Sigmoid colon (tissue), 6 donors: ENCODE measurements at regions not wholly inside any gene's neighbourhood (a gene's known extent, or its start where the extent isn't known, plus 50 kb on each side); places are given as distances from the start of the nearest gene placed in this dataset.

Experiments
- DNase-seq: peaks from one replicate; pipeline ENCODE4 v3.0.0-alpha.2; 2019
- H3K27ac ChIP-seq, 4 donors: fragments of 200-600 bp; sonication (generic); one replicate each; pipeline ENCODE4 v1.5.1; 2016 to 2019; ENCODE audit warnings: mild to moderate bottlenecking in 1 of 4
- H3K27me3 ChIP-seq, 3 donors: fragments of 200-600 bp; sonication (generic); one replicate each; pipeline ENCODE4 v1.5.1; 2019; ENCODE audit warnings: mild to moderate bottlenecking in 1 of 3
- H3K36me3 ChIP-seq, 4 donors: fragments of 200-600 bp; sonication (generic); one replicate each; pipeline ENCODE4 v1.5.1; 2016 to 2019
- H3K4me1 ChIP-seq, 4 donors: fragments of 200-600 bp; sonication (generic); one replicate each; pipeline ENCODE4 v1.5.1; 2017 to 2019
- H3K4me3 ChIP-seq, 4 donors: fragments of 200-600 bp; sonication (generic); one replicate each; pipeline ENCODE4 v1.5.1; 2017 to 2019; ENCODE audit warnings: mild to moderate bottlenecking in 2 of 4, moderate library complexity in 1 of 4
- H3K9me3 ChIP-seq, 4 donors: fragments of 200-600 bp in 3 of 4; sonication (generic) in 3 of 4; one replicate each; pipeline versions ENCODE4 v1.5.1 to v1.6.1; 2013 to 2019
- CTCF ChIP-seq, 4 experiments: fragments of 450-650 bp in 3 of 4; fragments of 200-600 bp in 1 of 4; IDR thresholded peaks; one replicate each; pipeline ENCODE4 v1.5.1; 2016 to 2019; ENCODE audit warnings: antibody characterized with exemption in 4 of 4, mild to moderate bottlenecking in 3 of 4, moderate library complexity in 2 of 4
- EP300 ChIP-seq, 4 donors: sonication (generic); formaldehyde crosslinking; IDR thresholded peaks; one replicate each; pipeline ENCODE4 v1.6.1; 2017; ENCODE audit warnings: antibody characterized with exemption in 4 of 4
- POLR2A ChIP-seq, 2 donors: fragments of 450-650 bp; IDR thresholded peaks; one replicate each; pipeline ENCODE4 v1.6.1; 2016; ENCODE audit warnings: antibody characterized with exemption in 2 of 2, mild to moderate bottlenecking in 2 of 2, moderate library complexity in 2 of 2
- POLR2AphosphoS5 ChIP-seq, 4 donors: sonication (generic); formaldehyde crosslinking; IDR thresholded peaks; one replicate each; pipeline ENCODE4 v1.6.1; 2017; ENCODE audit warnings: antibody characterized with exemption in 4 of 4
- WGBS, 2 donors: extraction: QIAGEN DNeasy Blood & Tissue Kit; methylation state at CpG; one replicate each; pipeline ENCODE4 v1.1.7; 2013; 5-methylcytosine and 5-hydroxymethylcytosine counted together
- intact Hi-C: fragments of 100-400 bp; cut with DNase I; formaldehyde crosslinking; loops from one replicate; pipeline ENCODE4 v1.15.1; 2023
- donor health status: healthy with polysubstance abuse.
- donor health status: healthy.

DNA sequence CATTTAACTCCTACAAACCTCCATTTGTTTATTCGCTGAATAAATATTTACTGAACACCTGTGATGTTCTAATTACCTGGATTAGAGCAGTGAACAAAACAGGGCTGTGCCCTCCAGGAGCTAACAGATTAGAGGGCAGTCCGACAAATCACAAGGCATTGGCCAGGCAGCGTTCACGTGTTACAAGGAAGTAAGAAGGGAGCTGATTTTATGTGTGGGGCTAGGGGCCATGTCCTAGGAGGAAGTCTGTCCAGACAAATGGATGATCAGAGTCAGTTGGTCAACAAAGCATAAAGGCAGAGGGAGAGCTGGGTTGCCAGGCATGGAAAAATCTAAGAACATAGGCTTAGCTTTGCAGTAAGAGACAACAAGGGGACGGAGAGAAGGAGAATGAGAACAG, 57.3 kb upstream of the BACE2 start:
- TF ChIP-seq EP300 (IDR thresholded peaks at IDR 0.05) (no peak), CTCF (IDR thresholded peaks at IDR 0.05) (no peak), POLR2A (IDR thresholded peaks at IDR 0.05) (no peak), POLR2AphosphoS5 (IDR thresholded peaks at IDR 0.05) (no peak)
- H3K36me3 ChIP-seq = no peaks in the 10 kb centered on the region
- intact Hi-C loops = no loop called here
- DNase-seq = no peak
- no peak overlapping the region for H3K4me3 ChIP-seq
- H3K27ac ChIP-seq = no peak overlapping the region
- peaks cover 0 to 16% (median 0%) of the 10 kb centered on the region in 3 donors for H3K27me3 ChIP-seq
- H3K9me3 ChIP-seq = no peaks in the 10 kb centered on the region
- WGBS, 2 donors = 58 to 84% methylated on average over 5 of the region's 5 CpGs
- no peaks in the 10 kb centered on the region for H3K4me1 ChIP-seq

- intact Hi-C loops = no loop called here
- TF ChIP-seq POLR2AphosphoS5 (IDR thresholded peaks at IDR 0.05) (no peak), EP300 (IDR thresholded peaks at IDR 0.05) (no peak), CTCF (IDR thresholded peaks at IDR 0.05) (no peak), POLR2A (IDR thresholded peaks at IDR 0.05) (no peak)
- Histone ChIP-seq H3K36me3 (no peaks in the 10 kb centered on the region), H3K4me1 (no peaks in the 10 kb centered on the region), H3K4me3 (no peak overlapping the region), H3K27ac (no peak overlapping the region), H3K9me3 (no peaks in the 10 kb centered on the region), H3K27me3 (peaks cover 0 to 10% (median 0%) of the 10 kb centered on the region in 3 donors)
- no peak for DNase-seq
- 85 to 91% methylated on average over 11 of the region's 11 CpGs for WGBS, 2 donors
Measured at GRCh38 chr21:41111681-41112080, 56.3 kb upstream of the BACE2 start.

DNA sequence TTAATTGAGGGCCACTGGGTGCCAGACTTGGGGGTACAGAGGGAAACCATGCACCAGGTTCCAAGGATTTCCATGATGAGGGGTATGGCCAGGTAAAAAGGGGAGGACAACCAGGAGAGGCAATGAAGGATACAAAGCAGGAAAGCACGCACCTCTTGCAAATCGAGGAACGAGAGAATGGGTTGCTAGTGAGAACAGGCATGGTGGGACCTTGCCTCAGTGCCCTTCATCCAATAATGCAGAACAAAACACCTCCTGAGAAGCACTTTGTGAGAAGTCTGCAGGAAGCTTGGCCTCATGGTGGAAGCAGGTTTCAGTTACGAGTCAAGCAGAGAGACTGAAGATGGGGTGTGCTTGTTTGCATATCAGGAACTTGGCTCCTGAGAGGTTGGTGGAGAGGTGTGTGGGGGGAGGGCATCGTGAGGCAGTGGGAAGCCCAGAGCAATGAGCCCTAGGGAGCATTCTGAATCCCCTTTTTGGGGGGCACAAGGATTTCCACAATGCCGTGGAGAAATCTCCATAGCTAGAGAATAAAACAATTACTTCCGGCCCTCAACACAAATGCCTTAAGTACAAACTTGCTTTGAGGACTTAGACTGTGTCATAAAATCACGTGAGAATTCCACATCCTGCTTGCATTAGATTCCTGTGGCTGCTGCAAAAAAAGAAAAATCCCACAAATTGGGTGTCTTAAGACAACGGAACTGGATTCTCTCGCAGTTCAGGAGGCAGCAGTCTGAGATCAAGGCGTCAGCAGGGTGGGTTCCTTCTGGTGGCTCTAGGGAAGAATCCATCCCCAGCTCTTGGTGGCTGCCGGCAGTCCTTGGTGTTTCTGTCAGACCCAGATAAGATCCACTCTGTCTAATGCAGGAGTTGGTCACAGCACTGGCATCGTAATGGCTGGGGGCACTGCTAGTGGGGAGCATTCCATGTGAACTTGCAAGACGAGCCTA, 54.9 kb upstream of the BACE2 start:
- H3K36me3 ChIP-seq = no peaks in the 10 kb centered on the region
- peaks cover 0 to under 1% (median 0%) of the 10 kb centered on the region in 3 donors for H3K27me3 ChIP-seq
- no peak overlapping the region for H3K4me3 ChIP-seq
- 29 to 37% methylated on average over 14 of the region's 14 CpGs for WGBS, 2 donors
- no peak overlapping the region for H3K27ac ChIP-seq
- TF ChIP-seq CTCF (IDR thresholded peaks at IDR 0.05) (no peak), POLR2AphosphoS5 (IDR thresholded peaks at IDR 0.05) (no peak), POLR2A (IDR thresholded peaks at IDR 0.05) (no peak), EP300 (IDR thresholded peaks at IDR 0.05) (no peak)
- DNase-seq = no peak
- no peaks in the 10 kb centered on the region for H3K4me1 ChIP-seq
- intact Hi-C loops = no loop called here
- H3K9me3 ChIP-seq = no peaks in the 10 kb centered on the region

DNA sequence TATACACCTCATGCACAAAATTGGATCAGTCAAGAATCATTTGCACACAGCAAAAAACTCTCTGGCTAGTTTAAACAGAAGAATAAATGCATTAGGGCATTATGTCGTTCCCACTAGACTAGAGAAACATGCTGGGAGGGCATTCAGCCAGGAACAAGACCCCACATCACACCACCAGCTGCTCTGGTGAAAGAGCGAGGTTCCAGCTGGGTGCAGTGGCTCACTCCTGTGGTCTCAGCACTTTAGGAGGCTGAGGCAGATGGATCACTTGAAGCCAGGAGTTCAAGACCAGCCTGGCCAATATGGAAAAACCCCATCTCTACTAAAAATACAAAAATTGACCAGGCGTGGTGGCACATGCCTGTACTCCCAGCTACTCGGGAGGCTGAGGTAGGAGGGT, 52.1 kb upstream of the BACE2 start:
- intact Hi-C loops = no loop called here
- no peaks in the 10 kb centered on the region for H3K4me1 ChIP-seq
- H3K36me3 ChIP-seq = no peaks in the 10 kb centered on the region
- no peak for DNase-seq
- WGBS, 2 donors = 68 to 75% methylated on average over 4 of the region's 4 CpGs
- no peaks in the 10 kb centered on the region for H3K9me3 ChIP-seq
- H3K27me3 ChIP-seq = peaks cover 0 to 10% (median 0%) of the 10 kb centered on the region in 3 donors
- H3K27ac ChIP-seq = no peak overlapping the region
- TF ChIP-seq CTCF (IDR thresholded peaks at IDR 0.05) = no peak
- no peak for TF ChIP-seq POLR2AphosphoS5 (IDR thresholded peaks at IDR 0.05)
- TF ChIP-seq POLR2A (IDR thresholded peaks at IDR 0.05) = no peak
- TF ChIP-seq EP300 (IDR thresholded peaks at IDR 0.05) = no peak
- no peak overlapping the region for H3K4me3 ChIP-seq
